Stimulated activated naive CD8-positive, alpha-beta T cell treated with anti-CD3 and anti-CD28 coated beads, Interleukin-15, Interleukin-2, amounts not matched to agents 100 ng/mL and 50 ng/mL, for 24 hours (primary cell): ENCODE measurements at regions not wholly inside any gene's neighbourhood (a gene's known extent, or its start where the extent isn't known, plus 50 kb on each side); places are given as distances from the start of the nearest gene placed in this dataset.

Experiments
- H3K27ac Mint-ChIP-seq: one replicate; pipeline ENCODE4 v1.8.0; 2021; ENCODE audit warnings: mild to moderate bottlenecking, mixed read lengths
- H3K27me3 Mint-ChIP-seq: one replicate; pipeline ENCODE4 v1.8.0; 2021; ENCODE audit warnings: mixed read lengths
- H3K36me3 Mint-ChIP-seq: one replicate; pipeline ENCODE4 v1.8.0; 2021; ENCODE audit warnings: low read depth, mixed read lengths
- H3K4me1 Mint-ChIP-seq: one replicate; pipeline ENCODE4 v1.8.0; 2021; ENCODE audit warnings: low read depth, mixed read lengths
- H3K4me3 Mint-ChIP-seq: one replicate; pipeline ENCODE4 v1.8.0; 2021; ENCODE audit warnings: mild to moderate bottlenecking, mixed read lengths
- H3K9me3 Mint-ChIP-seq: one replicate; pipeline ENCODE4 v1.8.0; 2021; ENCODE audit warnings: mixed read lengths

- Mint-ChIP-seq H3K9me3 (no peaks in the 10 kb centered on the region), H3K4me1 (peaks cover 3% of the 10 kb centered on the region), H3K27me3 (no peaks in the 10 kb centered on the region), H3K36me3 (no peaks in the 10 kb centered on the region), H3K27ac (no peak overlapping the region), H3K4me3 (no peak overlapping the region)
Observed at GRCh38 chr2:145691659-145692058, 1171.7 kb upstream of the ZEB2 start.

- no peak overlapping the region for H3K27ac Mint-ChIP-seq
Observed at GRCh38 chr2:145690183-145690778, 1170.4 kb upstream of the ZEB2 start.

DNA sequence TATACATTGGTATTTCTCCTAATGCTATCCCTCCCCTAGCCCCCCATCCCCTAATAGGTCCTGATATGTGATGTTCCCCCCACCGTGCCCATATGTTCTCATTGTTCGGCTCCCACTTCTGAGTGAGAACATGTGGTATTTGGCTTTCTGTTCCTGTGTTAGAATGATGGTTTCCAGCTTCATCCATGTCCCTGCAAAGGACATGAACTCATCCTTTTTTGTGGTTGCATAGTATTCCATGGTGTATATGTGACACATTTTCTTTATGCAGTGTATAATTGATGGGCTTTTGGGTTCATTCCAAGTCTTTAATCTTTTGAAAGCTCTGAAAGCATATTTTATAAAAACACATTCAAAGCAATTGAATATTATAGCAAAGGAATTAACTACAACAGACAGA lies 1169.4 kb upstream of the ZEB2 start:
- Mint-ChIP-seq H3K9me3 (no peaks in the 10 kb centered on the region), H3K27ac (no peak overlapping the region), H3K4me1 (peaks cover 3% of the 10 kb centered on the region), H3K36me3 (no peaks in the 10 kb centered on the region), H3K27me3 (no peaks in the 10 kb centered on the region), H3K4me3 (no peak overlapping the region)

More at GRCh38 chr2:145690183-145690778, 1170.4 kb upstream of the ZEB2 start:
- Mint-ChIP-seq H3K4me1 (peaks cover 3% of the 10 kb centered on the region), H3K27me3 (no peaks in the 10 kb centered on the region), H3K36me3 (no peaks in the 10 kb centered on the region), H3K4me3 (no peak overlapping the region), H3K9me3 (no peaks in the 10 kb centered on the region)

DNA sequence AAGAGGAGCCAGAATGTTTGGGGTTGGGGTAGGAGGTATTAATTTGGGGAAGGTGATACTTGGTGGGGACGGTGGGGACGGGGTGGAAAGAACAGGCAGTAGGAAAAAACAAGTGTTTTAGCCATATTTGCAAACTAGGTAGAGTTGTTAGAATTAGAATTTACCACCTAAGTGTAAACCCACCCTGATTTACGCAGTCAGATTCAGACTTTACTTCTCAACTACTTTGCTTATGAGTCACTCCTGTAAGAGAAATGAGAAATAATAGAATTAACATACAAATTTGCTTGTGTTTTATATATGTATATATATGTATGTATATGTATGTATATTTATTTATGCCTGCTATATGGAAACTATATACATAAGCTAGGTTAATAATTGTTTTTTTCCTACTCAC lies 1168.2 kb upstream of the ZEB2 start:
- H3K4me3 Mint-ChIP-seq = no peak overlapping the region
- no peaks in the 10 kb centered on the region for H3K27me3 Mint-ChIP-seq
- H3K4me1 Mint-ChIP-seq = no peaks in the 10 kb centered on the region
- H3K27ac Mint-ChIP-seq = no peak overlapping the region
- no peaks in the 10 kb centered on the region for H3K36me3 Mint-ChIP-seq
- no peaks in the 10 kb centered on the region for H3K9me3 Mint-ChIP-seq

DNA sequence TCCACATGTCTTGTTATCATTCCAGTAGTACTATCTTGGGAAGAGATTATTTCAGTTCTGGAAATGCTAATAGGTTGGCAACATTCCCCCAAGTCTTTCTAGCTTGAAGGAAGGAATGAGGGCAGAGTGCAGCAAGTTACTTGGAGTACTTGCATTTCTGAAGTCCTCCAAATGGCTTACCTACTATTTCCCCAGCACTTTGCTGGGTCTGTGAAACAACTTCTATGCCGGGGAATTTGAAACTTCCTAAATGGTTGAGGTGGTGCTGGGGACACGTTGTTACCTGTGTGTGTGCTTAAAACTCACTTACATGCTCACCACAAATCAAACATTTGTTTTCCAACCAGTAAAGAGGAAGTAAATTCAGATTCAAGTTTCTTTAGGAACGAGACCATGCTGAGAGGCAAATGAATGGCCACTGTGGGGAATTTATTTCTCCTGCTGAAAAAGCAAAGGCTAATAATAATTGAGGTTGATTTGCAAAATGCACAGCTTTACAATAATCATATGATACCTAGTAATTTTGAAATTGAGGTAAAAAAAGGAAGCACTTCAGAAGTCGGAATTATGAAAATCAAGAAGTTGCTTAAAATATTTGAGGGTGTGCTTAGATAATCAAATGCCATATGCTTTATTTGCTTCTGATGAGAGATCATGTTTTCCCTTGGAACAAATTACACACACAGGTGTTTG lies 1167.7 kb upstream of the ZEB2 start:
- Mint-ChIP-seq H3K27ac (no peak overlapping the region), H3K27me3 (no peaks in the 10 kb centered on the region), H3K4me1 (no peaks in the 10 kb centered on the region), H3K4me3 (no peak overlapping the region), H3K9me3 (no peaks in the 10 kb centered on the region), H3K36me3 (no peaks in the 10 kb centered on the region)

DNA sequence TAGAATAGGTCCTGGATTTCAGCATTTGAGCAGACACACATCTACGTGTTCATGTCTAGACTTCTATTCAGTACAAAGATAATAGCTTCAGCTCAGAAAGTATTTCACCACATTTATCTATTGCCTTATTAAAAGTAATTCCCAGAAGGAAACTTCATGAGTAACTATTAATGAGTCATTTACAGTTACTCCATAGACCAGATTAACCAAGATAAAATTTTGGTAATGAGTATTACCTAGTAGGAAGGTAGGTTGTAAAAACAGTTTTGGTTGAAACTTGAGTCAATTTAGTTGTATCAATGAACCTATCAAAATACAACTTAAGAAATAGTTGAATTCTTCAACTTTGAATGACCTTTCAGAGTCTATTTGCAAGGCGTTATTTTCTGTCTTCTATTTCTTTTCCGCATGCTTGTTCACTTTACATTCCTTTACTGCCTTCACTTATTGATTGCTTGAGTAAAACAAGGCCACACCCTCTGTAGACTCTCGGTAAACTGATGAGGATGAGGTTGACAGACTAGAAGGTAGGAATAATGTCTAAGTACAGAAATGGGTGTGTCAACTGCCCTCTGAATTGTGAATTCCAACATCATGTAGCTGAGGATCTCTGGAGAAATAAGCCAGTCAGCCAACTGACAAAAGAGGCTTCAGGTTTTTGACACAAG lies 1165.6 kb upstream of the ZEB2 start:
- Mint-ChIP-seq H3K9me3 (no peaks in the 10 kb centered on the region), H3K36me3 (no peaks in the 10 kb centered on the region), H3K4me1 (no peaks in the 10 kb centered on the region), H3K4me3 (no peak overlapping the region), H3K27ac (no peak overlapping the region), H3K27me3 (no peaks in the 10 kb centered on the region)

- no peaks in the 10 kb centered on the region for H3K9me3 Mint-ChIP-seq
Observed at GRCh38 chr2:145682546-145683157, 1162.7 kb upstream of the ZEB2 start.

GRCh38 chr2:145680276-145680675 lies 1160.4 kb upstream of the ZEB2 start:
- no peaks in the 10 kb centered on the region for H3K9me3 Mint-ChIP-seq
- H3K36me3 Mint-ChIP-seq = no peaks in the 10 kb centered on the region
- no peaks in the 10 kb centered on the region for H3K27me3 Mint-ChIP-seq
- H3K4me3 Mint-ChIP-seq = no peak overlapping the region
- H3K4me1 Mint-ChIP-seq = no peaks in the 10 kb centered on the region
- no peak overlapping the region for H3K27ac Mint-ChIP-seq

More at GRCh38 chr2:145682546-145683157, 1162.7 kb upstream of the ZEB2 start:
- Mint-ChIP-seq H3K4me3 (no peak overlapping the region), H3K27me3 (no peaks in the 10 kb centered on the region), H3K4me1 (no peaks in the 10 kb centered on the region), H3K36me3 (no peaks in the 10 kb centered on the region), H3K27ac (no peak overlapping the region)

DNA sequence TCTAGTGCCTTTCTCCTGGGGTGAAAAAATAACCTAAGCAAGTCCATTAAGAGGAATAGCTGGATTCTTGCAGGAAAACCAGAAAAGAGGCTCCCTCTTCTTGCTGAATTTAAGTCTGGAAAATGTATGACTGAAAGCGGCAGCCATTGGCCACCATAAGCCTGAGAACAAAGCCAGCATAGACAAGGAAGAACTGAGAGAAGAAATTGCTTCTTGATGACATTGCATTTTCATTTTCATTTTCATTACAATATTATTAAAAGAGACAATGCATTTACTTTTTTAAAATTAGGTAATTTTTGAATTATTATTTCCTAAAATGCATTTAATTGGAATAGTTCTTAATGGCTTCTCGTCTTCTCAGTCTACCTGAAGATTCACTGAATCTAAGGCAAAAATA lies 1157.5 kb upstream of the ZEB2 start:
- H3K4me3 Mint-ChIP-seq = no peak overlapping the region
- H3K27ac Mint-ChIP-seq = no peak overlapping the region
- no peaks in the 10 kb centered on the region for H3K9me3 Mint-ChIP-seq
- no peaks in the 10 kb centered on the region for H3K27me3 Mint-ChIP-seq
- H3K4me1 Mint-ChIP-seq = no peaks in the 10 kb centered on the region
- no peaks in the 10 kb centered on the region for H3K36me3 Mint-ChIP-seq

DNA sequence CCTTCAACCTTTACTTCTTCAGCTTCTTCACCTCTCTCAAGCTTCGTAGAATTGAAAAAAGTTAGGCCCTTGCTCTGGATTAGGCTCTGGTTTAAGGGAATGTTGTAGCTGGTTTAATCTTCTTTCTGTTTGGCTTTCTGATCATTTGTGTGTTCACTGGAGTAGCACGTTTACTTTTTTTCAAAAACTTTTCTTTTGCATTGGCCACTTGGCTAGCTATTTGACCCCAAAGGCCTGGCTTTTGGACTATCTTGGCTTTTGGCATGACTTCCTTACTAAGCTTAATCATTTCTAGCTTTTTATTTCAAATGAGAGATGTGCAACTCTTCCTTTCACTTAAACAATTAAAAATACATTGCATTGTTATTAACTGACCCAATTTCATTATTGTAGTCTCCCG lies 1154.8 kb upstream of the ZEB2 start:
- Mint-ChIP-seq H3K4me1 (no peaks in the 10 kb centered on the region), H3K36me3 (no peaks in the 10 kb centered on the region), H3K9me3 (no peaks in the 10 kb centered on the region), H3K4me3 (no peak overlapping the region), H3K27me3 (no peaks in the 10 kb centered on the region), H3K27ac (no peak overlapping the region)

GRCh38 chr2:145669301-145669700 lies 1149.4 kb upstream of the ZEB2 start:
- no peak overlapping the region for H3K27ac Mint-ChIP-seq
- H3K27me3 Mint-ChIP-seq = no peaks in the 10 kb centered on the region
- H3K4me1 Mint-ChIP-seq = no peaks in the 10 kb centered on the region
- H3K36me3 Mint-ChIP-seq = no peaks in the 10 kb centered on the region
- no peaks in the 10 kb centered on the region for H3K9me3 Mint-ChIP-seq
- H3K4me3 Mint-ChIP-seq = no peak overlapping the region

GRCh38 chr2:145666552-145666951 lies 1146.6 kb upstream of the ZEB2 start:
- no peaks in the 10 kb centered on the region for H3K27me3 Mint-ChIP-seq
- no peaks in the 10 kb centered on the region for H3K36me3 Mint-ChIP-seq
- H3K9me3 Mint-ChIP-seq = no peaks in the 10 kb centered on the region
- H3K4me3 Mint-ChIP-seq = no peak overlapping the region
- H3K27ac Mint-ChIP-seq = no peak overlapping the region
- H3K4me1 Mint-ChIP-seq = no peaks in the 10 kb centered on the region

- Mint-ChIP-seq H3K4me1 (no peaks in the 10 kb centered on the region), H3K4me3 (no peak overlapping the region), H3K27ac (no peak overlapping the region), H3K36me3 (no peaks in the 10 kb centered on the region), H3K9me3 (no peaks in the 10 kb centered on the region), H3K27me3 (no peaks in the 10 kb centered on the region)
Observed at GRCh38 chr2:145657265-145657664, 1137.3 kb upstream of the ZEB2 start.

DNA sequence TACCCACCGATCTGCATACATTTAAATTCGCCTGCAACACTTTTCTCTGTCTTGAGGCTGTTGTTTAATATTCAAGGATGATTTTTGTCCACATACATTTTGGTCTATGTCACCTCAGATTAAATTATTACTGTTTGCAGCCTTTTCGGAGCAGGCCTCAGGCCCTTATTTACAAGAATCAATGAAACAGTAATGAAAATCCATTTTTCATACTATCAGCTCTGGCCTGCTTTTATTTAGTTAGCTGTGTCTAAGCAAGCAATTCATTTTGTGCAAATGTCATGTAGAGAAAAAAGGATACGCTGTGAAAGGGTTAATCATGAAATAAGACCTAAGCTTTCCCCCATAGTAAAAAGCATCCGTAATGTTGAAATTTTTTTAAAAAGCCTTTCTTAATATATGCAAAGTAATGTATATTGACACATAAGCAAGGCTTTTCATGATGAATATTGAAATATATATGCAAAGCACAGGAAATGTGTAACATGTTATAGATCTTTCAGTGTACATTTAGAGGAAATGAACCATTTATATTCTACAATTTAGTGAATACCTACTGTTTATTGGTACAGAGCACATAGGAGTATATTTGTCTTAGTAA lies 1135.3 kb upstream of the ZEB2 start:
- H3K9me3 Mint-ChIP-seq = peaks cover 4% of the 10 kb centered on the region
- H3K4me1 Mint-ChIP-seq = no peaks in the 10 kb centered on the region
- H3K27ac Mint-ChIP-seq = no peak overlapping the region
- no peaks in the 10 kb centered on the region for H3K36me3 Mint-ChIP-seq
- H3K27me3 Mint-ChIP-seq = no peaks in the 10 kb centered on the region
- H3K4me3 Mint-ChIP-seq = no peak overlapping the region

DNA sequence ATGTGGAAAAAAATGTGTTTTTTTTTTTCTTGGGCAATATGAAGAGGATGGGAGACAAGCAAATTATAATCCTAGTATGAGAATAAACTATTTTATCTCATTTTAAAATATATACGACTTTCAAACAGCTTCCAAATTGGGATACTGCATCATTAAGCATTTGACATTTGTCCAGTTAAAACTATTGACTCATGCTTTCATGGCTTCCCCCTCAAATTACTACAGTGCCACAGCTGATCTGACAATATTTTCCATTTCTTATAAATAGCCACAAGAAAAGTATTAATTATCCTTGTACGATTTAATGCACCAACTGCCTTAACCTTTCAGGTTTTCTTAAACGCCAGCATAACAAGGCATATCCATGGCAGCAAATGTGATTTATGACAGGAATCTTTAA lies 1134.8 kb upstream of the ZEB2 start:
- Mint-ChIP-seq H3K27me3 (no peaks in the 10 kb centered on the region), H3K36me3 (no peaks in the 10 kb centered on the region), H3K9me3 (peaks cover 4% of the 10 kb centered on the region), H3K4me1 (no peaks in the 10 kb centered on the region), H3K4me3 (no peak overlapping the region), H3K27ac (no peak overlapping the region)
